ENCODE measurements at regions not wholly inside any gene's neighbourhood (a gene's known extent, or its start where the extent isn't known, plus 50 kb on each side); places are given as distances from the start of the nearest gene placed in this dataset.
A peak's percentile ranks its signal among the peaks of the same experiment; 100 is the strongest.

GRCh38 chr9:100919506-100919905 lies 109.0 kb upstream of the PLPPR1 start:
- DNase-seq (ENCODE audit: low read depth): no peak
- no peak for TF ChIP-seq CTCF (conservative IDR thresholded peaks at IDR 0.05; ENCODE audit: low read depth, low read length)
- no peak overlapping the region for H3K4me3 ChIP-seq (ENCODE audit: low read depth, low read length)

GRCh38 chr9:100926366-100926765 lies 102.2 kb upstream of the PLPPR1 start:
- DNase-seq (ENCODE audit: low read depth): no peak
- no peak for TF ChIP-seq CTCF (conservative IDR thresholded peaks at IDR 0.05; ENCODE audit: low read depth, low read length)
- no peak overlapping the region for H3K4me3 ChIP-seq (ENCODE audit: low read depth, low read length)

- H3K4me3 ChIP-seq (ENCODE audit: low read depth, low read length): no peak overlapping the region
- TF ChIP-seq CTCF (conservative IDR thresholded peaks at IDR 0.05; ENCODE audit: low read depth, low read length): no peak
- no peak for DNase-seq (ENCODE audit: low read depth)
Measured at GRCh38 chr9:100927763-100928162, 100.8 kb upstream of the PLPPR1 start.

GRCh38 chr9:100933656-100934055 lies 94.9 kb upstream of the PLPPR1 start:
- DNase-seq (ENCODE audit: low read depth): peak; percentile 27

DNA sequence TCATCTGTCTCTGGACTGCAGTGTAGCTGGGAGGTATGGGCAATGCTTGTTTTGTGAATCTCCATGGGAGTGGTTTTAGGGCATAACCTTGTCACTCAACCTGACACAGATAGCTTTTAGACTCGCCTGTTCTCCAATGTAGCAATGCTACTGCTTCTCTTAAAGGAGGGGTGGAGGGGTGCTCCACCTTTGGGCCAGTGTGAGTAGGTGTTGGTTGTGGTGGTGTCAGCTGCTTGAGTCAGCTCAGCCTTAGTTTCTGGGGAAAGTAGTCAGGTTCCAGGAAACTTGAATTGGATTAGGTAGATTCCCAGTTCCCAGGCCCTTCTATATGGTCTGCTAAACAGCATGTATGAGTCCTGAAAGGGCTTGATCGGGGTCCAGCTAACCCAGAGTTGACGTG lies 91.1 kb upstream of the PLPPR1 start:
- no peak overlapping the region for H3K4me3 ChIP-seq (ENCODE audit: low read depth, low read length)
- TF ChIP-seq CTCF (conservative IDR thresholded peaks at IDR 0.05; ENCODE audit: low read depth, low read length): peak; percentile 16
- peak; percentile 15 for DNase-seq (ENCODE audit: low read depth)

More at GRCh38 chr9:100933656-100934055, 94.9 kb upstream of the PLPPR1 start:
- no peak for TF ChIP-seq CTCF (conservative IDR thresholded peaks at IDR 0.05; ENCODE audit: low read depth, low read length)
- H3K4me3 ChIP-seq (ENCODE audit: low read depth, low read length): no peak overlapping the region

DNA sequence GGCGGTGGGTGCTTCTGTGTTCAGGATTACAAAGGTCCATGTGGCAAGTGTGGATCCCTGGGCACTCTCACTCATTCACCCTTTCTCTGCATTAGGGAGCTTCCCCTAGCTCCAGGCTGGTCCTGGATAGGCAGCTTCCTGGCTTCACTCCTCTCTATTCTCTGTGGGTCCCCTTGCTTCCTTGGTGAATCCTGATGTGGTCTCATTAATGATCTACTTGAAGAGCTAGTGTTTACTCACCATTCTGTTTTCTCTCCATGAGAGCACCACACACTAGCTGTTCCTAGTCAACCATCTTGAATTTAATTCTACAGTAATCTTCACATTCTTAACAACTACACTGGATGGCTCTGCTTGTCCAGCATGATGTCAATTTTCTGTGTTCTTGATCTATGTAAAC lies 90.0 kb upstream of the PLPPR1 start:
- no peak overlapping the region for H3K4me3 ChIP-seq (ENCODE audit: low read depth, low read length)
- no peak for TF ChIP-seq CTCF (conservative IDR thresholded peaks at IDR 0.05; ENCODE audit: low read depth, low read length)
- DNase-seq (ENCODE audit: low read depth): peak; percentile 44

DNA sequence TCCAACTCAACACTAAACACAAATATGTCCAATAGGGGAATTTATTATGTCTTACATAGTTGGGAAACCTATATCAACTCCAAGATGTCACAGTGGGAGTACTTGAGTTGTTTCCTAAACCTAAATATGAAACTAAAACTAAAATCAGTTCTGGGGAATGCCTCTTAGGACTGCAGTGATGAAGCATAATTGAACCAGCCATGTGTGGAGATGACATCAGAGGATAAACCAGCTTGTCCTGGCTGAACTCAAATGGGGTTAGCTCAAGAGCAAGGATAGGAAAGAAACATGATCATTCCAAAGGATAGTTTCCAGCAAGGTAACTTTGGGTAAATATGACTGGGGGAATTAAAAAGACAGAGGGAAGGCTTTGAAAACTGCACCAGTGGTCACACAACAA lies 88.9 kb upstream of the PLPPR1 start:
- DNase-seq (ENCODE audit: low read depth): peak; percentile 42

More for the DNA sequence above, 88.9 kb upstream of the PLPPR1 start:
- H3K4me3 ChIP-seq (ENCODE audit: low read depth, low read length): no peak overlapping the region
- TF ChIP-seq CTCF (conservative IDR thresholded peaks at IDR 0.05; ENCODE audit: low read depth, low read length): no peak

Data from epithelial cell of proximal tubule (primary cell).